H9 (cell line): ENCODE measurements at regions not wholly inside any gene's neighbourhood (a gene's known extent, or its start where the extent isn't known, plus 50 kb on each side); places are given as distances from the start of the nearest gene placed in this dataset.

Experiments
- DNase-seq: peaks from one replicate; pipeline ENCODE4 v3.0.0-alpha.2; 2017
- H2AFZ ChIP-seq: one replicate; pipeline ENCODE4 v1.6.1; 2013; ENCODE audit warnings: mild to moderate bottlenecking, low read length, control low read depth, moderate library complexity
- H2AK5ac ChIP-seq: 2 replicates; pipeline ENCODE4 v1.6.1; 2013; ENCODE audit warnings: low read length, control low read depth, mixed read lengths; ENCODE audit not compliant: insufficient read length
- H2BK120ac ChIP-seq: one replicate; pipeline ENCODE4 v1.6.1; 2013; ENCODE audit warnings: low read depth, mild to moderate bottlenecking, low read length, control low read depth, inconsistent platforms; ENCODE audit not compliant: poor library complexity, severe bottlenecking
- H2BK12ac ChIP-seq: 2 replicates; pipeline ENCODE4 v1.6.1; 2013; ENCODE audit warnings: low read length, control low read depth, mixed read lengths, low read depth; ENCODE audit not compliant: insufficient read length
- H2BK15ac ChIP-seq: 2 replicates; pipeline ENCODE4 v1.6.1; 2013; ENCODE audit warnings: low read depth, low read length, control low read depth
- H2BK20ac ChIP-seq: one replicate; pipeline ENCODE4 v1.6.1; 2013; ENCODE audit warnings: low read depth, mild to moderate bottlenecking, low read length, control low read depth, inconsistent platforms; ENCODE audit not compliant: poor library complexity, severe bottlenecking
- H2BK5ac ChIP-seq: 2 replicates; pipeline ENCODE4 v1.6.1; 2013; ENCODE audit warnings: low read length, control low read depth, mixed read lengths; ENCODE audit not compliant: insufficient read length
- H3K14ac ChIP-seq: 2 replicates; pipeline ENCODE4 v1.6.1; 2013; ENCODE audit warnings: low read length, control low read depth; ENCODE audit not compliant: insufficient read depth
- H3K18ac ChIP-seq: 2 replicates; pipeline ENCODE4 v1.6.1; 2013; ENCODE audit warnings: low read depth, mild to moderate bottlenecking, mixed read lengths, low read length, control low read depth; ENCODE audit not compliant: insufficient read length
- H3K23ac ChIP-seq: 2 replicates; pipeline ENCODE4 v1.6.1; 2013; ENCODE audit warnings: low read length, control low read depth, mixed read lengths, low read depth; ENCODE audit not compliant: insufficient read length
- H3K23me2 ChIP-seq: 2 replicates; pipeline ENCODE4 v1.6.1; 2013; ENCODE audit warnings: low read depth, mild to moderate bottlenecking, mixed read lengths, low read length, control low read depth; ENCODE audit not compliant: insufficient read length, poor library complexity, severe bottlenecking
- H3K27ac ChIP-seq: 2 replicates; pipeline ENCODE4 v1.5.1; 2013; ENCODE audit warnings: low read length, control low read depth, mixed read lengths, low read depth; ENCODE audit not compliant: insufficient read length
- H3K27me3 ChIP-seq: 2 replicates; pipeline ENCODE4 v1.6.1; 2013; ENCODE audit warnings: low read length, control low read depth, inconsistent platforms; ENCODE audit not compliant: insufficient read depth
- H3K4ac ChIP-seq: 2 replicates; pipeline ENCODE4 v1.6.1; 2013; ENCODE audit warnings: low read depth, mild to moderate bottlenecking, control low read depth, inconsistent platforms, low read length, moderate library complexity
- H3K4me1 ChIP-seq: 2 replicates; pipeline ENCODE4 v1.6.1; 2013; ENCODE audit warnings: low read length, control low read depth, inconsistent platforms; ENCODE audit not compliant: insufficient read depth
- H3K4me2 ChIP-seq: 2 replicates; pipeline ENCODE4 v1.6.1; 2013; ENCODE audit warnings: low read length, control low read depth, mixed read lengths; ENCODE audit not compliant: insufficient read length, insufficient read depth
- H3K56ac ChIP-seq: 2 replicates; pipeline ENCODE4 v1.6.1; 2013; ENCODE audit warnings: low read depth, mild to moderate bottlenecking, mixed read lengths, low read length, control low read depth; ENCODE audit not compliant: insufficient read length
- H3K79me1 ChIP-seq: 2 replicates; pipeline ENCODE4 v1.6.1; 2013; ENCODE audit warnings: low read depth, mild to moderate bottlenecking, moderate library complexity, low read length, control low read depth, inconsistent platforms; ENCODE audit not compliant: insufficient read depth, poor library complexity, severe bottlenecking
- H3K79me2 ChIP-seq: 2 replicates; pipeline ENCODE4 v1.6.1; 2013; ENCODE audit warnings: low read length, control low read depth, inconsistent platforms; ENCODE audit not compliant: insufficient read depth
- H3K9ac ChIP-seq: 2 replicates; pipeline ENCODE4 v1.6.1; 2013; ENCODE audit warnings: low read length, control low read depth, mixed read lengths; ENCODE audit not compliant: insufficient read length; ENCODE audit errors: extremely low read depth
- H3K9me3 ChIP-seq: one replicate; pipeline ENCODE4 v1.6.1; 2013; ENCODE audit warnings: low read depth, low read length, inconsistent platforms; ENCODE audit not compliant: control insufficient read depth
- H3T11ph ChIP-seq: one replicate; pipeline ENCODE4 v1.6.1; 2013; ENCODE audit warnings: mild to moderate bottlenecking, low read length, control low read depth, inconsistent platforms
- H4K20me1 ChIP-seq: one replicate; pipeline ENCODE4 v1.6.1; 2013; ENCODE audit not compliant: control insufficient read depth, insufficient read length, insufficient read depth
- H4K5ac ChIP-seq: 2 replicates; pipeline ENCODE4 v1.6.1; 2013; ENCODE audit warnings: low read depth, mild to moderate bottlenecking, mixed read lengths, low read length, control low read depth; ENCODE audit not compliant: insufficient read length
- H4K8ac ChIP-seq: replicated peaks from 2 replicates; pipeline ENCODE4 v1.6.1; 2013; ENCODE audit warnings: low read length, control low read depth, mixed read lengths, low read depth; ENCODE audit not compliant: insufficient read length
- H4K91ac ChIP-seq: 2 replicates; pipeline ENCODE4 v1.6.1; 2013; ENCODE audit warnings: low read depth, mild to moderate bottlenecking, moderate library complexity, mixed read lengths, low read length, control low read depth; ENCODE audit not compliant: insufficient read length
- H3K27ac Mint-ChIP-seq, 3 experiments: 2 replicates in 2 of 3; 3 replicates in 1 of 3; pipeline ENCODE4 v1.8.0; 2020 to 2021; ENCODE audit warnings: mixed read lengths in 3 of 3, mild to moderate bottlenecking in 1 of 3, moderate library complexity in 1 of 3
- H3K27me3 Mint-ChIP-seq: 2 replicates; pipeline ENCODE4 v1.8.0; 2021; ENCODE audit warnings: low read depth, mild to moderate bottlenecking, moderate library complexity, mixed read lengths
- H3K36me3 Mint-ChIP-seq, 3 experiments: 2 replicates in 2 of 3; 3 replicates in 1 of 3; pipeline ENCODE4 v1.8.0; 2020 to 2021; ENCODE audit warnings: low read depth in 3 of 3, mixed read lengths in 3 of 3; ENCODE audit not compliant: insufficient read depth in 1 of 3
- H3K4me1 Mint-ChIP-seq, 2 experiments: 2 replicates each; pipeline ENCODE4 v1.8.0; 2020; ENCODE audit warnings: mixed read lengths in 2 of 2
- H3K4me3 Mint-ChIP-seq, 2 experiments: 2 replicates in 1 of 2; 3 replicates in 1 of 2; pipeline ENCODE4 v1.8.0; 2020 to 2021; ENCODE audit warnings: mild to moderate bottlenecking in 2 of 2, mixed read lengths in 2 of 2, moderate library complexity in 1 of 2
- H3K9me3 Mint-ChIP-seq, 2 experiments: 2 replicates in 1 of 2; 3 replicates in 1 of 2; pipeline ENCODE4 v1.8.0; 2020; ENCODE audit warnings: mild to moderate bottlenecking in 2 of 2, mixed read lengths in 2 of 2, moderate library complexity in 1 of 2
- WGBS: extraction: QIAGEN DNeasy Blood & Tissue Kit; methylation state at CpG from one replicate; pipeline ENCODE4 v1.1.7; 2013; ENCODE audit warnings: missing lambda C conversion rate, low lambda C conversion rate, mixed read lengths; ENCODE audit not compliant: insufficient read length; ENCODE audit errors: extremely low coverage; 5-methylcytosine and 5-hydroxymethylcytosine counted together
- TF ChIP-seq, protein P1 (sequence below): fragments of 200-600 bp; sonication (generic); conservative IDR thresholded peaks from 3 replicates; pipeline ENCODE4 v1.8.0; 2021; ENCODE audit warnings: antibody characterized with exemption, mild to moderate bottlenecking

DNA sequence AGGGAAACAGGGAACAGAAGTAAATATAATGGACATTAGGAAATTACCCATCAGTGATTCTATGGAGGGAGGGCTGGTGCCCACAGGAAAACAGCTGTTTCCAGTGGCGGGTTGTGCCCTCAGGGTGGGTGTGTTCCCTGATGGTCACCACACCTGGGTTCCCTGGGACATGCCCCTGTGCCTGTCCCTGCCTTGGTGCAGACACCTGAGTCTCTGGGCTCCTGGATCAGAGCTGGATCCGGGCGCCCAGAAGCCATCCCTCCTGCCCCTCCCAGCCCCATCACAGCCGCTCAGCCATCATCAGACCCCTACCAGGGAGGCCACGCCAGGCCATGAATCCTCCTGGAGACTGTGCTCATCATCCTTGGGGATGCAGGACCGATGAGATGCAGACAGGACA lies 307.2 kb upstream of the SFSWAP start:
- no CpG with 5 or more reads among the region's 6 CpGs for WGBS
- H3K4me1 Mint-ChIP-seq = peaks cover 4 to 7% of the 10 kb centered on the region in 2 experiments
- no peak overlapping the region for H4K91ac ChIP-seq
- no peak overlapping the region for H4K5ac ChIP-seq
- H3K27ac Mint-ChIP-seq = no peak overlapping the region
- H2BK120ac ChIP-seq = no peak overlapping the region
- H2BK12ac ChIP-seq = no peak overlapping the region
- H3K9me3 Mint-ChIP-seq = peaks cover 21 to 24% of the 10 kb centered on the region in 2 experiments
- no peak overlapping the region for H2BK15ac ChIP-seq
- H3K56ac ChIP-seq = no peak overlapping the region
- no peak overlapping the region for H2AFZ ChIP-seq
- H3K4me1 ChIP-seq = no peaks in the 10 kb centered on the region
- DNase-seq = no peak
- H3K4me2 ChIP-seq = no peak overlapping the region
- no peak overlapping the region for H2BK5ac ChIP-seq
- no peaks in the 10 kb centered on the region for H3K23me2 ChIP-seq
- H3K27ac ChIP-seq = no peak overlapping the region
- H3T11ph ChIP-seq = no peak overlapping the region
- H4K20me1 ChIP-seq = no peaks in the 10 kb centered on the region
- no peak overlapping the region for H3K18ac ChIP-seq
- no peak overlapping the region for H3K4me3 Mint-ChIP-seq
- H3K4ac ChIP-seq = no peak overlapping the region
- H2AK5ac ChIP-seq = no peak overlapping the region
- no peak overlapping the region for H3K14ac ChIP-seq
- no peak overlapping the region for H3K23ac ChIP-seq
- H3K79me1 ChIP-seq = no peaks in the 10 kb centered on the region
- peaks cover 4% of the 10 kb centered on the region in 3 experiments; a peak in 4 of 7 replicates for H3K36me3 Mint-ChIP-seq
- H4K8ac ChIP-seq = no peak overlapping the region
- H3K27me3 ChIP-seq = no peaks in the 10 kb centered on the region
- H3K9ac ChIP-seq = no peak overlapping the region
- H3K27me3 Mint-ChIP-seq = peaks cover 22% of the 10 kb centered on the region
- H3K79me2 ChIP-seq = no peaks in the 10 kb centered on the region
- H3K9me3 ChIP-seq = peaks cover 7% of the 10 kb centered on the region
- TF ChIP-seq, protein P1, sequence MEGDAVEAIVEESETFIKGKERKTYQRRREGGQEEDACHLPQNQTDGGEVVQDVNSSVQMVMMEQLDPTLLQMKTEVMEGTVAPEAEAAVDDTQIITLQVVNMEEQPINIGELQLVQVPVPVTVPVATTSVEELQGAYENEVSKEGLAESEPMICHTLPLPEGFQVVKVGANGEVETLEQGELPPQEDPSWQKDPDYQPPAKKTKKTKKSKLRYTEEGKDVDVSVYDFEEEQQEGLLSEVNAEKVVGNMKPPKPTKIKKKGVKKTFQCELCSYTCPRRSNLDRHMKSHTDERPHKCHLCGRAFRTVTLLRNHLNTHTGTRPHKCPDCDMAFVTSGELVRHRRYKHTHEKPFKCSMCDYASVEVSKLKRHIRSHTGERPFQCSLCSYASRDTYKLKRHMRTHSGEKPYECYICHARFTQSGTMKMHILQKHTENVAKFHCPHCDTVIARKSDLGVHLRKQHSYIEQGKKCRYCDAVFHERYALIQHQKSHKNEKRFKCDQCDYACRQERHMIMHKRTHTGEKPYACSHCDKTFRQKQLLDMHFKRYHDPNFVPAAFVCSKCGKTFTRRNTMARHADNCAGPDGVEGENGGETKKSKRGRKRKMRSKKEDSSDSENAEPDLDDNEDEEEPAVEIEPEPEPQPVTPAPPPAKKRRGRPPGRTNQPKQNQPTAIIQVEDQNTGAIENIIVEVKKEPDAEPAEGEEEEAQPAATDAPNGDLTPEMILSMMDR = no peak
- no peak overlapping the region for H2BK20ac ChIP-seq
